ENCODE measurements at regions not wholly inside any gene's neighbourhood (a gene's known extent, or its start where the extent isn't known, plus 50 kb on each side); places are given as distances from the start of the nearest gene placed in this dataset.

- Histone ChIP-seq H3K4me1 (no peaks in the 10 kb centered on the region), H3K4me3 (no peak overlapping the region), H3K36me3 (no peaks in the 10 kb centered on the region), H3K27ac (no peak overlapping the region), H3K27me3 (replicated peaks in 1 of 7) (no peaks in the 10 kb centered on the region), H3K9me3 (peaks cover 0 to 4% (median 0%) of the 10 kb centered on the region in 8 donors)
- TF ChIP-seq POLR2AphosphoS5 (IDR thresholded peaks at IDR 0.05) = no peak
- TF ChIP-seq POLR2A (IDR thresholded peaks at IDR 0.05) = no peak
- TF ChIP-seq, protein P1, sequence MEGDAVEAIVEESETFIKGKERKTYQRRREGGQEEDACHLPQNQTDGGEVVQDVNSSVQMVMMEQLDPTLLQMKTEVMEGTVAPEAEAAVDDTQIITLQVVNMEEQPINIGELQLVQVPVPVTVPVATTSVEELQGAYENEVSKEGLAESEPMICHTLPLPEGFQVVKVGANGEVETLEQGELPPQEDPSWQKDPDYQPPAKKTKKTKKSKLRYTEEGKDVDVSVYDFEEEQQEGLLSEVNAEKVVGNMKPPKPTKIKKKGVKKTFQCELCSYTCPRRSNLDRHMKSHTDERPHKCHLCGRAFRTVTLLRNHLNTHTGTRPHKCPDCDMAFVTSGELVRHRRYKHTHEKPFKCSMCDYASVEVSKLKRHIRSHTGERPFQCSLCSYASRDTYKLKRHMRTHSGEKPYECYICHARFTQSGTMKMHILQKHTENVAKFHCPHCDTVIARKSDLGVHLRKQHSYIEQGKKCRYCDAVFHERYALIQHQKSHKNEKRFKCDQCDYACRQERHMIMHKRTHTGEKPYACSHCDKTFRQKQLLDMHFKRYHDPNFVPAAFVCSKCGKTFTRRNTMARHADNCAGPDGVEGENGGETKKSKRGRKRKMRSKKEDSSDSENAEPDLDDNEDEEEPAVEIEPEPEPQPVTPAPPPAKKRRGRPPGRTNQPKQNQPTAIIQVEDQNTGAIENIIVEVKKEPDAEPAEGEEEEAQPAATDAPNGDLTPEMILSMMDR (IDR thresholded peaks at IDR 0.05 in 8 of 11, conservative IDR thresholded peaks at IDR 0.05 in 3 of 11) = no peak
- intact Hi-C loops (cut with DNase I; ENCODE audit: low total_unique reads) = no loop called here
- no peak for DNase-seq
Observed at GRCh38 chr18:39589496-39589895, 2023.9 kb upstream of the CELF4 start.

GRCh38 chr18:39587586-39587985, 2022.0 kb upstream of the CELF4 start:
- H3K27me3 ChIP-seq (replicated peaks in 1 of 7) = no peaks in the 10 kb centered on the region
- H3K27ac ChIP-seq = no peak overlapping the region
- H3K36me3 ChIP-seq = no peaks in the 10 kb centered on the region
- H3K9me3 ChIP-seq = peaks cover 0 to 4% (median 0%) of the 10 kb centered on the region in 8 donors
- no peak overlapping the region for H3K4me3 ChIP-seq
- TF ChIP-seq, protein P1 (IDR thresholded peaks at IDR 0.05 in 8 of 11, conservative IDR thresholded peaks at IDR 0.05 in 3 of 11) = no peak
- TF ChIP-seq POLR2A (IDR thresholded peaks at IDR 0.05) (no peak), POLR2AphosphoS5 (IDR thresholded peaks at IDR 0.05) (no peak)
- intact Hi-C loops (cut with DNase I; ENCODE audit: low total_unique reads) = no loop called here
- WGBS, 5 donors = 84 to 98% (median 88%) methylated on average over 1 of the region's 1 CpG
- H3K4me1 ChIP-seq = no peaks in the 10 kb centered on the region
- no peak for DNase-seq

DNA sequence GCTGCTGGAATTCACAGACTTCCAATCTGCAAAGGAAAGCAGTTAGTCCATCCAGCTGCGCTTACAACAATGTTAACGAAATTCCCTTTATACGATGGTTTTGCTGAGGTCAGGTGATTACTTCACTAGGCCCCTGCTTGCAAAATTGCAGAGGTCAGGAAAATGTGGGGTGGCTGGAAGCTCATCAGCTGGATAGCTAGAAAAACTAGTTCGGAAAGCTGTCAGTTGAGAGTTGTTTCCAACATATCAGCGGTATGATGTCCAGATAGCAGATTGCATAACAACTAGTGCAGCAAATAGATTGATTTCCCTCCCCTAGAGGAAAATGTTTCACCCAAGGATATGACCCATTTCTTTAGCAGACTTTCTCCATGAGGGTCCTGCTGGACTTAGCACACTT, 2021.1 kb upstream of the CELF4 start:
- Histone ChIP-seq H3K27ac (no peak overlapping the region), H3K27me3 (replicated peaks in 1 of 7) (no peaks in the 10 kb centered on the region), H3K36me3 (no peaks in the 10 kb centered on the region), H3K9me3 (peaks cover 0 to 4% (median 0%) of the 10 kb centered on the region in 8 donors), H3K4me1 (no peaks in the 10 kb centered on the region), H3K4me3 (no peak overlapping the region)
- TF ChIP-seq POLR2A (IDR thresholded peaks at IDR 0.05) (no peak), POLR2AphosphoS5 (IDR thresholded peaks at IDR 0.05) (no peak)
- TF ChIP-seq, protein P1 (IDR thresholded peaks at IDR 0.05 in 8 of 11, conservative IDR thresholded peaks at IDR 0.05 in 3 of 11) = no peak
- 77 to 88% (median 80%) methylated on average over 5 of the region's 5 CpGs for WGBS, 5 donors
- no peak for DNase-seq
- intact Hi-C loops (cut with DNase I; ENCODE audit: low total_unique reads) = no loop called here

DNA sequence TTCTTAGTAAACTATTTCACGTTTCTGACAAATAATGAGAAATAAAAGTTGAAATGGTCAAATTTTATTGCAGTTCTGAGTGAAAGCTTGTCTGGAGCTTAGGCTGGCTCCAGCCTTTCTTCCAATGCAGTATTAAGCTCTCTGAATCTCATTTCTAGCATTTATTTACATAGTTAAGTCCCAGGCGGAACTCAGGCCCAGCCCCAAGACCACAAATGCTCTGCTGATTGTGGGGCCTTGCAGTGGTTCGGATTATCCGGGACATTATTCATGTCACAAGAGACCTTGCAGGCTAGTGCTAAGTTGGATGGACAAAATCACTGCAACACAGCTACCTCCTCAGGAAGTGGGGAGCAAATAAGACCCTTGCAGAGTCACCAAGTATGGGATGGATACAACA, 2009.3 kb upstream of the CELF4 start:
- DNase-seq = no peak
- TF ChIP-seq POLR2AphosphoS5 (IDR thresholded peaks at IDR 0.05) (no peak), POLR2A (IDR thresholded peaks at IDR 0.05) (no peak)
- TF ChIP-seq, protein P1 (IDR thresholded peaks at IDR 0.05 in 8 of 11, conservative IDR thresholded peaks at IDR 0.05 in 3 of 11) = no peak
- H3K4me1 ChIP-seq = no peaks in the 10 kb centered on the region
- H3K27ac ChIP-seq = no peak overlapping the region
- no peaks in the 10 kb centered on the region for H3K27me3 ChIP-seq (replicated peaks in 1 of 7)
- H3K4me3 ChIP-seq = no peak overlapping the region
- H3K36me3 ChIP-seq = no peaks in the 10 kb centered on the region
- no peaks in the 10 kb centered on the region for H3K9me3 ChIP-seq
- intact Hi-C loops (cut with DNase I; ENCODE audit: low total_unique reads) = no loop called here
- 76 to 85% (median 83%) methylated on average over 4 of the region's 4 CpGs for WGBS, 5 donors
